Thoracic aorta (tissue), 2 donors: ENCODE measurements at regions not wholly inside any gene's neighbourhood (a gene's known extent, or its start where the extent isn't known, plus 50 kb on each side); places are given as distances from the start of the nearest gene placed in this dataset.

Experiments used
- ATAC-seq: fragments of 150-250 bp; one replicate; pipeline ENCODE4 v1.8.0; 2017; ENCODE audit warnings: low read depth; ENCODE audit not compliant: insufficient number of reproducible peaks, low FRiP score
- DNase-seq: peaks from one replicate; pipeline ENCODE4 v3.0.0-alpha.2; 2020; ENCODE audit warnings: low spot score
- H3K27ac ChIP-seq, 2 donors: fragments of 200-600 bp; sonication (generic); 1 replicate in 1 of 2; 2 replicates in 1 of 2; pipeline ENCODE4 v1.5.1; 2016; ENCODE audit warnings: mild to moderate bottlenecking in 2 of 2, moderate library complexity in 2 of 2
- H3K27me3 ChIP-seq: fragments of 200-600 bp; sonication (generic); replicated peaks from 2 replicates; pipeline ENCODE4 v1.6.0; 2016; ENCODE audit warnings: mild to moderate bottlenecking; ENCODE audit not compliant: insufficient read depth
- H3K36me3 ChIP-seq: fragments of 200-600 bp; sonication (generic); one replicate; pipeline ENCODE4 v1.5.1; 2016
- H3K4me1 ChIP-seq, 2 donors: fragments of 200-600 bp; sonication (generic); 1 replicate in 1 of 2; 2 replicates in 1 of 2; pipeline versions ENCODE4 v1.5.1 to v1.6.0; 2016; ENCODE audit warnings: low read depth in 2 of 2, mild to moderate bottlenecking in 1 of 2; ENCODE audit not compliant: control insufficient read depth in 1 of 2
- H3K4me3 ChIP-seq: fragments of 200-600 bp; sonication (generic); 2 replicates; pipeline ENCODE4 v1.5.1; 2016; ENCODE audit warnings: mild to moderate bottlenecking
- H3K9me3 ChIP-seq: fragments of 200-600 bp; sonication (generic); 2 replicates; pipeline ENCODE4 v1.5.1; 2016
- CTCF ChIP-seq: fragments of 200-600 bp; sonication (generic); IDR thresholded peaks from one replicate; pipeline ENCODE4 v1.5.1; 2019; ENCODE audit warnings: antibody characterized with exemption

GRCh38 chr2:146944601-146945000, 900.2 kb upstream of the ACVR2A start:
- no peak overlapping the region for H3K4me3 ChIP-seq
- peaks cover 0 to 6% of the 10 kb centered on the region in 2 donors for H3K4me1 ChIP-seq
- no peak for ATAC-seq
- no peaks in the 10 kb centered on the region for H3K27me3 ChIP-seq
- no peak for DNase-seq
- no peak overlapping the region for H3K27ac ChIP-seq
- no peak for TF ChIP-seq CTCF
- H3K9me3 ChIP-seq = no peaks in the 10 kb centered on the region
- no peaks in the 10 kb centered on the region for H3K36me3 ChIP-seq

GRCh38 chr2:146939991-146940685, 904.7 kb upstream of the ACVR2A start:
- H3K27ac ChIP-seq = no peak overlapping the region
- ATAC-seq = no peak
- peaks cover 0 to 6% of the 10 kb centered on the region in 2 donors for H3K4me1 ChIP-seq
- no peaks in the 10 kb centered on the region for H3K36me3 ChIP-seq
- no peak for DNase-seq
- no peak overlapping the region for H3K4me3 ChIP-seq
- TF ChIP-seq CTCF = no peak
- H3K27me3 ChIP-seq = no peaks in the 10 kb centered on the region
- no peaks in the 10 kb centered on the region for H3K9me3 ChIP-seq

GRCh38 chr2:146934921-146935320, 909.9 kb upstream of the ACVR2A start:
- no peak for TF ChIP-seq CTCF
- DNase-seq = no peak
- peaks cover 10% of the 10 kb centered on the region for H3K9me3 ChIP-seq
- H3K4me1 ChIP-seq = peaks cover 0 to 3% of the 10 kb centered on the region in 2 donors
- H3K27ac ChIP-seq = no peak overlapping the region
- H3K36me3 ChIP-seq = no peaks in the 10 kb centered on the region
- no peaks in the 10 kb centered on the region for H3K27me3 ChIP-seq
- no peak for ATAC-seq
- no peak overlapping the region for H3K4me3 ChIP-seq

- Histone ChIP-seq H3K27ac (no peak overlapping the region), H3K9me3 (peaks cover 10% of the 10 kb centered on the region), H3K4me1 (no peaks in the 10 kb centered on the region), H3K4me3 (no peak overlapping the region), H3K27me3 (no peaks in the 10 kb centered on the region), H3K36me3 (no peaks in the 10 kb centered on the region)
- no peak for TF ChIP-seq CTCF
- no peak for DNase-seq
- no peak for ATAC-seq
Measured at GRCh38 chr2:146931109-146931508, 913.7 kb upstream of the ACVR2A start.

- TF ChIP-seq CTCF = no peak
- H3K27me3 ChIP-seq = no peaks in the 10 kb centered on the region
- no peak for ATAC-seq
- H3K4me1 ChIP-seq = no peaks in the 10 kb centered on the region
- no peaks in the 10 kb centered on the region for H3K36me3 ChIP-seq
- H3K4me3 ChIP-seq = no peak overlapping the region
- no peak overlapping the region for H3K27ac ChIP-seq
- no peak for DNase-seq
- no peaks in the 10 kb centered on the region for H3K9me3 ChIP-seq
Measured at GRCh38 chr2:146927080-146927711, 917.6 kb upstream of the ACVR2A start.
